Stimulated activated naive CD8-positive, alpha-beta T cell treated with anti-CD3 and anti-CD28 coated beads, Interleukin-15, amount 100 ng/mL, for 72 hours (primary cell): ENCODE measurements at regions not wholly inside any gene's neighbourhood (a gene's known extent, or its start where the extent isn't known, plus 50 kb on each side); places are given as distances from the start of the nearest gene placed in this dataset.
"Not testable (repeated sequence)": the region's sequence is repeated elsewhere in the genome, so short reads cannot be mapped to it uniquely, and the experiment has no call there.

Experiments used
- ATAC-seq: fragments of 150-1000 bp; cut with Tn5 transposase; 2 replicates; pipeline ENCODE4 v1.10.0; 2021; ENCODE audit warnings: mild to moderate bottlenecking, moderate library complexity
- DNase-seq, 2 donors: peaks; one replicate each; pipeline ENCODE4 v3.0.0; 2021 to 2022
- H3K27ac Mint-ChIP-seq, 2 donors: one replicate each; pipeline ENCODE4 v1.8.0; 2022; ENCODE audit warnings: mild to moderate bottlenecking in 2 of 2, mixed read lengths in 2 of 2, moderate library complexity in 2 of 2
- H3K27me3 Mint-ChIP-seq: one replicate; pipeline ENCODE4 v1.8.0; 2022; ENCODE audit warnings: mixed read lengths
- H3K4me1 Mint-ChIP-seq: one replicate; pipeline ENCODE4 v1.8.0; 2022; ENCODE audit warnings: mild to moderate bottlenecking, mixed read lengths
- H3K4me3 Mint-ChIP-seq, 2 donors: one replicate each; pipeline ENCODE4 v1.8.0; 2022; ENCODE audit warnings: mild to moderate bottlenecking in 2 of 2, mixed read lengths in 2 of 2, moderate library complexity in 1 of 2
- H3K9me3 Mint-ChIP-seq, 2 donors: one replicate each; pipeline ENCODE4 v1.8.0; 2022; ENCODE audit warnings: mixed read lengths in 2 of 2

DNA sequence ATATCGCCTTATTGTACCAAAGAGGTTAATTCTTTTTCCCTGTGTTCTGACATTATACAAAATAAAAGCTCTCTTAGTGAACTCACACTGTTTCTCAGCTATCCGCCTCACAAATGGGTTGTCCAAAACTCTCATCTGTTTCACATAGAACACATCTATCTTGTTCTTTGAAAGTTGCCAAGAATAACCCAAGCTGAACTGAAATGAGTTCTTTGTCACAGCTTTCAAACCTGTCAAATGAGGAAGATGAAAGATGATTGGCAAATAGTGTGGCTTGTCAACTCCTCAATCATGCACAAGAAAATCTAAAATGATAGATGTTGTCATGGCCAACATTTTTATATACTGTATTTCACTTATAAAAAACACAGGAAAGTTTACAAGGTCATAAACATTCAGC is 168.1 kb upstream of the OSTN start:
- Mint-ChIP-seq H3K4me1 (no peaks in the 10 kb centered on the region), H3K4me3 (no peak overlapping the region), H3K27ac (peak overlapping the region in 1 of 2 donors; percentile 5), H3K27me3 (no peaks in the 10 kb centered on the region), H3K9me3 (peaks cover 0 to 5% of the 10 kb centered on the region in 2 donors)
- no peak for ATAC-seq
- no peak for DNase-seq

DNA sequence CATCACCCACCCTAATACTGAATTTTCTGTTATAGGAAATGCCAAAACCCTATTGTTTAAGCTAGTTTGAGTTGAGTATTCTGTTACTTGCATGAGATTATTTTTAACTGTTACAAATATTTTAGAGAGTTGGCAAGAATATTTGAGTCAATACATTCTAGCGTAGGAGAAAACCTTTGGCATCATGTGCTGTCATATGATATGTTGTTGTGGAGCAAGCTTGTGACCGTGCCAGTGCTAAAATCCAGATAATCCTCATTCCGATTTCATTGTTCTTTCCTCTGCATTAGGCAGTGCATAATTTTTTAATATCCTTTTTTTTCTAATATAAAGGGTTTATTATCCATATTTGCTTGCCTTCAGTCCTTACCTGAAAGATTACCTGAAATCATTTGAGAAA is 168.0 kb upstream of the GMNC start:
- DNase-seq (no peak), ATAC-seq (no peak)
- Mint-ChIP-seq H3K4me1 (no peaks in the 10 kb centered on the region), H3K4me3 (no peak overlapping the region), H3K9me3 (peaks cover 0 to 5% of the 10 kb centered on the region in 2 donors), H3K27ac (no peak overlapping the region), H3K27me3 (no peaks in the 10 kb centered on the region)

DNA sequence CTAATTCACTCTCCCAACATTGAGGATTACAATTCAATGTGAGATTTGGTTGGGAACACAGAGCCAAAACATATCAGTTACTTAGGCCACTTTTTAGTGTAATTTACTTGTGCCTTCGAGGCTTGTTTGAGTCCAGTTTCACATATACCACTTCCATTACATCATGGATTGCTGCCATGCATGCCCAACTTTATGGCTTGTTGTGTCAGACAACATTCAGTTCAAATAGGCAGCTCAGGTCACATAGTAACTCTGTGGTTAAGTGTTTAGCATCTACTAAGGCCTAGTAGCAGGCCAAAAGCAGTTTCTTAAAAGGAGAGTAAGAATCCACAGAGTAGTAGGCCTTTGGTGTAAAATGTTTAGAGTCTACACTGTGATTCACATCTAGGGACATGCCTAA is 164.3 kb upstream of the GMNC start:
- DNase-seq, result no peak
- no peaks in the 10 kb centered on the region for H3K4me1 Mint-ChIP-seq
- H3K9me3 Mint-ChIP-seq, result peaks cover 0 to under 1% of the 10 kb centered on the region in 2 donors
- H3K27ac Mint-ChIP-seq, result no peak overlapping the region
- no peaks in the 10 kb centered on the region for H3K27me3 Mint-ChIP-seq
- no peak for ATAC-seq
- no peak overlapping the region for H3K4me3 Mint-ChIP-seq

- DNase-seq, result no peak
- no peak overlapping the region for H3K27ac Mint-ChIP-seq
- H3K4me3 Mint-ChIP-seq, result no peak overlapping the region
- H3K9me3 Mint-ChIP-seq, result no peaks in the 10 kb centered on the region
- no peaks in the 10 kb centered on the region for H3K27me3 Mint-ChIP-seq
- no peak for ATAC-seq
- no peaks in the 10 kb centered on the region for H3K4me1 Mint-ChIP-seq
Measured at GRCh38 chr3:191020730-191021396, 158.4 kb upstream of the GMNC start.

DNA sequence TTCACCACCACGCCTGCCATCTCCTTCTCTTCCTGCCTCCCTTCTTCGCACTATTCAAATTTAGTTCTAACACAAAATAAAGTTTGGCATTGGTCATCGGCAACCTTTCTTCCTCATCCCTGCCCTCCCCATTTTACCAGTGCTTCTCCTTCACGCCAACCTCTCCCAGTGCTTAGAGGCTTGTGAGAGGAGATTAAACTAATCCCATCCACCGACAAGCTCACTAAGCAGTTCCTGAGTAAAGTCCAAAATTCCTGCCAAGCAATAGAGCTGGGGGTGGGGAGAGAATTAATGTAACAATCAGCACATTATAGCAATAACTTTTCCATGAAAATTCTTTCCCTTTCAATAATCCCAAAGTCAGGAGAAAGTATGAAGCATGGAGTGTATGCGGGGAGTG is 157.4 kb upstream of the GMNC start:
- H3K9me3 Mint-ChIP-seq, result peaks cover 0 to 6% of the 10 kb centered on the region in 2 donors
- no peaks in the 10 kb centered on the region for H3K27me3 Mint-ChIP-seq
- ATAC-seq (no peak), DNase-seq (no peak)
- no peak overlapping the region for H3K4me3 Mint-ChIP-seq
- H3K4me1 Mint-ChIP-seq, result no peaks in the 10 kb centered on the region
- no peak overlapping the region for H3K27ac Mint-ChIP-seq

DNA sequence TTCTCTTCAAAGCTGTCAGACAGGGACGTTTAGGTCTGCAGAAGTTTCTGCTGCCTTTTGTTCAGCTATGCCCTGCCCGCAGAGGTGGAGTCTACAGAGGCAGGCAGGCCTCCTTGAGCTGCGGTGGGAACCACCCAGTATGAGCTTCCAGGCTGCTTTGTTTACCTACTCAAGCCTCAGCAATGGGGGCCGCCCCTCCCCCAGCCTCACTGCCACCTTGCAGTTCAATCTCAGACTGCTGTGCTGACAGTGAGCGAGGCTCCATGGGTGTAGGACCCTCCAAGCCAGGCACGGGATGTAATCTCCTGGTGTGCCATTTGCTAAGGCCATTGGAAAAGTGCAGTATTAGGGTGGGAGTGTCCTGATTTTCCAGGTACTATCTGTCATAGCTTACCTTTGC is 153.5 kb upstream of the GMNC start:
- not testable (repeated sequence) for H3K27ac Mint-ChIP-seq, H3K4me1 Mint-ChIP-seq

GRCh38 chr3:191008074-191008473 is 145.6 kb upstream of the GMNC start:
- ATAC-seq, result no peak
- Mint-ChIP-seq H3K9me3 (peaks cover 5 to 14% of the 10 kb centered on the region in 2 donors), H3K27me3 (no peaks in the 10 kb centered on the region), H3K4me1 (no peaks in the 10 kb centered on the region), H3K27ac (no peak overlapping the region), H3K4me3 (no peak overlapping the region)
- DNase-seq, result no peak

More for the DNA sequence above, 153.5 kb upstream of the GMNC start:
- peaks cover 15 to 21% of the 10 kb centered on the region in 2 donors for H3K9me3 Mint-ChIP-seq
- DNase-seq, ATAC-seq, H3K4me3 Mint-ChIP-seq, H3K27me3 Mint-ChIP-seq: not testable (repeated sequence)

GRCh38 chr3:191005790-191006189 is 143.3 kb upstream of the GMNC start:
- DNase-seq (no peak), ATAC-seq (no peak)
- Mint-ChIP-seq H3K4me1 (no peaks in the 10 kb centered on the region), H3K27ac (no peak overlapping the region), H3K27me3 (no peaks in the 10 kb centered on the region), H3K9me3 (peaks cover 0 to 6% of the 10 kb centered on the region in 2 donors), H3K4me3 (no peak overlapping the region)

DNA sequence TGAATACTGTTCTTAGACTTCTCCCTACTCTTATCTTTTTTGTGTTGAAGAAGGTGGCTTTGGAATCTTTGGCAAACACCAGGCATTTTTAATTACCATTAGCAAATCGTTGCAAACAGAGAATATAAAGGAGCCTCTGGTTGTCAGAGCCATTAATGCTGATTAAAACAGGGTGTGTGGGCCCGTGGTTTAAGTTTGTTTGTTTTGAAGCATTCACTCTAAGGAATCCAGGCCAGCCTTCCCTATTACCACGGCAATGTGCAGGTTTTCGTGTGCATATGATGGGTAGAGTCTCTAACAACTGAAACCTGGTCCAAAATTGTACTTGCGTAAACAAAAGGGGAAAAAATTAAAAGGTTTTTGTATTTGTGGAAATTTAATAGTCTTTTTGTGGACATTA is 141.2 kb upstream of the GMNC start:
- Mint-ChIP-seq H3K9me3 (peaks cover 0 to 6% of the 10 kb centered on the region in 2 donors), H3K4me1 (no peaks in the 10 kb centered on the region), H3K4me3 (no peak overlapping the region), H3K27me3 (no peaks in the 10 kb centered on the region), H3K27ac (no peak overlapping the region)
- DNase-seq, result no peak
- ATAC-seq, result no peak

- Mint-ChIP-seq H3K4me1 (no peaks in the 10 kb centered on the region), H3K4me3 (no peak overlapping the region), H3K9me3 (peaks cover 0 to 4% of the 10 kb centered on the region in 2 donors), H3K27ac (no peak overlapping the region), H3K27me3 (no peaks in the 10 kb centered on the region)
- DNase-seq, result no peak
- ATAC-seq, result no peak
Measured at GRCh38 chr3:190996181-190996775, 133.8 kb upstream of the GMNC start.

- Mint-ChIP-seq H3K4me1 (no peaks in the 10 kb centered on the region), H3K9me3 (peaks cover 0 to 4% of the 10 kb centered on the region in 2 donors), H3K27ac (no peak overlapping the region), H3K4me3 (no peak overlapping the region), H3K27me3 (no peaks in the 10 kb centered on the region)
- ATAC-seq (no peak), DNase-seq (no peak)
Measured at GRCh38 chr3:190995156-190995555, 132.7 kb upstream of the GMNC start.

DNA sequence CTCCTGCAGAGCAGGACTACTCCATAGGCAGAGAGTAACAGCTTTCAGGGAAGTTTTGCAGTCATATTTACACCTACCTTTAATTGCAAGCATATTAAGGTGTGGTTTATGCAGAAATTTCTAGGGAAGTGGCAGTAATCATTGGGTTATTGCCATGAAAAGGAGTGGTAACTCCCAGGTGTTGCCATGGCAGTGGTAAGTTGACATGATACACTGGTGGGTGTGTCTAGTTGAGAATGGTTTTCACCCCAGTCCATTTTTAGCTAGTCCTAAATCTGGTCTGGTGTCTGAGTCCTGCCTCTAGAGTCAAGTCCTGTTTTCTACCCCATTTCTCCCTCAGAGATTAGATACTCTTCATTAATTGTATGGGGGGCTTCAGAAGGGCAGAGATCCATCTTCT is 128.4 kb upstream of the GMNC start:
- DNase-seq (no peak), ATAC-seq (no peak)
- Mint-ChIP-seq H3K4me3 (no peak overlapping the region), H3K27me3 (no peaks in the 10 kb centered on the region), H3K4me1 (no peaks in the 10 kb centered on the region), H3K9me3 (peaks cover 14 to 25% of the 10 kb centered on the region in 2 donors), H3K27ac (no peak overlapping the region)

- DNase-seq, result no peak
- ATAC-seq, result no peak
- Mint-ChIP-seq H3K9me3 (peaks cover 10 to 25% of the 10 kb centered on the region in 2 donors), H3K4me1 (no peaks in the 10 kb centered on the region), H3K27ac (no peak overlapping the region), H3K27me3 (no peaks in the 10 kb centered on the region), H3K4me3 (no peak overlapping the region)
Measured at GRCh38 chr3:190989218-190989617, 126.7 kb upstream of the GMNC start.

GRCh38 chr3:190988102-190988501 is 125.6 kb upstream of the GMNC start:
- no peak overlapping the region for H3K4me3 Mint-ChIP-seq
- no peaks in the 10 kb centered on the region for H3K27me3 Mint-ChIP-seq
- H3K27ac Mint-ChIP-seq, result no peak overlapping the region
- ATAC-seq, result no peak
- DNase-seq, result no peak
- H3K9me3 Mint-ChIP-seq, result peaks cover 10 to 25% of the 10 kb centered on the region in 2 donors
- H3K4me1 Mint-ChIP-seq, result no peaks in the 10 kb centered on the region

DNA sequence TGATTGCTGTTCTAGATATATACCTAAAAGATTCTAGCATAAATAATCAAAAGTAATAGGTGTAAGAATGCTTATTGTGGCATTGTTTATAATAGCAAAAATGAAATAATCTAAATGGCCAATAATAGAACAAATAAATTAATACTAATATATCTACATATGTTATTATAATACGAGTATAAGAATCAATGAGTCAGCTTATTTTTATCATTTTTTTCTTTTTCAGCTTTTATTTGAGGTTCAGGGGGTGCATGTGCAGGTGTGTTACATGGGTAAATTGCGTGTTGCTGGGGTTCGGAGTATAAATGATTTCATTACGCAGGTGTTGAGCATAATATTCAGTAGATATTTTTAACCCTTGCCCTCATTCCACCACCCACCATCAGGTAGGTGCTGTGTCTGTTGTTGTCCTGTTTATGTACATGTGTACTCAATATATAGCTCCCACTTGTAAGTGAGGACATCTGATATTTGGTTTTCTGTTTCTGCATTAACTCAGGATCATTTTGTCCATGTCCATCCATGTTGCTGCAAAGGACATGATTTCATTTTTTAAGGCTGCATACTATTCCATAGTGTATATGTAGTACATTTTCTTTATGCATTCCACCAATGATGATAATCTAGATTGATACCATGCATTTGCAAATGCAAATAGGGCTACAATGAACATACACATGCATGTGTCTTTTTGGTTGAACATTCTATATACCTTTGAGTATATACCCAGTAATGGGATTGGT is 122.2 kb upstream of the GMNC start:
- Mint-ChIP-seq H3K9me3 (peaks cover 10 to 25% of the 10 kb centered on the region in 2 donors), H3K27ac (no peak overlapping the region), H3K4me1 (no peaks in the 10 kb centered on the region), H3K4me3 (no peak overlapping the region), H3K27me3 (no peaks in the 10 kb centered on the region)
- no peak for ATAC-seq
- DNase-seq, result no peak

GRCh38 chr3:190983875-190984274 is 121.4 kb upstream of the GMNC start:
- H3K4me1 Mint-ChIP-seq, result no peaks in the 10 kb centered on the region
- no peaks in the 10 kb centered on the region for H3K27me3 Mint-ChIP-seq

More at GRCh38 chr3:190983875-190984274, 121.4 kb upstream of the GMNC start:
- no peak for DNase-seq
- H3K9me3 Mint-ChIP-seq, result peaks cover 10 to 23% of the 10 kb centered on the region in 2 donors
- no peak for ATAC-seq
- H3K4me3 Mint-ChIP-seq, result no peak overlapping the region
- no peak overlapping the region for H3K27ac Mint-ChIP-seq
